ENCODE measurements at regions not wholly inside any gene's neighbourhood (a gene's known extent, or its start where the extent isn't known, plus 50 kb on each side); places are given as distances from the start of the nearest gene placed in this dataset.

GRCh38 chr1:242745079-242745478 lies 220.6 kb upstream of the PLD5 start:
- H3K27me3 ChIP-seq, result no peaks in the 10 kb centered on the region
- 50 to 69% methylated on average over 1 of the region's 1 CpG for WGBS, 2 donors
- H3K4me1 ChIP-seq, result no peaks in the 10 kb centered on the region
- no peak overlapping the region for H3K4me3 ChIP-seq
- H3K9me3 ChIP-seq, result no peaks in the 10 kb centered on the region
- no peak overlapping the region for H3K27ac ChIP-seq
- TF ChIP-seq POLR2A (IDR thresholded peaks at IDR 0.05) (no peak), CTCF (IDR thresholded peaks at IDR 0.05) (no peak)
- intact Hi-C loops (cut with DNase I; ENCODE audit: low total_unique reads), result no loop called here
- no peak for DNase-seq
- H3K36me3 ChIP-seq (ENCODE audit: low read depth, missing control alignments), result no peaks in the 10 kb centered on the region

GRCh38 chr1:242743983-242744780 lies 219.7 kb upstream of the PLD5 start:
- DNase-seq, result no peak
- Histone ChIP-seq H3K27me3 (no peaks in the 10 kb centered on the region), H3K9me3 (no peaks in the 10 kb centered on the region), H3K4me1 (no peaks in the 10 kb centered on the region), H3K4me3 (no peak overlapping the region), H3K27ac (no peak overlapping the region), H3K36me3 (ENCODE audit: low read depth, missing control alignments) (no peaks in the 10 kb centered on the region)
- 90% methylated on average over 6 of the region's 6 CpGs for WGBS, 2 donors
- intact Hi-C loops (cut with DNase I; ENCODE audit: low total_unique reads), result no loop called here
- TF ChIP-seq CTCF (IDR thresholded peaks at IDR 0.05), result no peak
- no peak for TF ChIP-seq POLR2A (IDR thresholded peaks at IDR 0.05)

GRCh38 chr1:242738702-242739645 lies 214.5 kb upstream of the PLD5 start:
- H3K27ac ChIP-seq, result no peak overlapping the region
- H3K36me3 ChIP-seq (ENCODE audit: low read depth, missing control alignments), result no peaks in the 10 kb centered on the region
- no peaks in the 10 kb centered on the region for H3K4me1 ChIP-seq
- H3K27me3 ChIP-seq, result no peaks in the 10 kb centered on the region
- no peaks in the 10 kb centered on the region for H3K9me3 ChIP-seq
- intact Hi-C loops (cut with DNase I; ENCODE audit: low total_unique reads), result no loop called here
- DNase-seq, result no peak
- 74 to 81% methylated on average over 9 of the region's 9 CpGs for WGBS, 2 donors
- TF ChIP-seq CTCF (IDR thresholded peaks at IDR 0.05) (no peak), POLR2A (IDR thresholded peaks at IDR 0.05) (no peak)
- no peak overlapping the region for H3K4me3 ChIP-seq

- no peaks in the 10 kb centered on the region for H3K36me3 ChIP-seq (ENCODE audit: low read depth, missing control alignments)
- no peaks in the 10 kb centered on the region for H3K9me3 ChIP-seq
- TF ChIP-seq CTCF (IDR thresholded peaks at IDR 0.05), result no peak
- no peak for TF ChIP-seq POLR2A (IDR thresholded peaks at IDR 0.05)
- H3K4me1 ChIP-seq, result no peaks in the 10 kb centered on the region
- H3K27me3 ChIP-seq, result no peaks in the 10 kb centered on the region
- H3K27ac ChIP-seq, result no peak overlapping the region
- no peak overlapping the region for H3K4me3 ChIP-seq
- WGBS, 2 donors, result 47 to 63% methylated on average over 1 of the region's 1 CpG
- intact Hi-C loops (cut with DNase I; ENCODE audit: low total_unique reads), result no loop called here
- no peak for DNase-seq
These were observed 212.1 kb upstream of the PLD5 start for GRCh38 chr1:242736611-242737010.

Measured in testis (tissue), 2 donors.